ENCODE measurements at regions not wholly inside any gene's neighbourhood (a gene's known extent, or its start where the extent isn't known, plus 50 kb on each side); places are given as distances from the start of the nearest gene placed in this dataset.

DNA sequence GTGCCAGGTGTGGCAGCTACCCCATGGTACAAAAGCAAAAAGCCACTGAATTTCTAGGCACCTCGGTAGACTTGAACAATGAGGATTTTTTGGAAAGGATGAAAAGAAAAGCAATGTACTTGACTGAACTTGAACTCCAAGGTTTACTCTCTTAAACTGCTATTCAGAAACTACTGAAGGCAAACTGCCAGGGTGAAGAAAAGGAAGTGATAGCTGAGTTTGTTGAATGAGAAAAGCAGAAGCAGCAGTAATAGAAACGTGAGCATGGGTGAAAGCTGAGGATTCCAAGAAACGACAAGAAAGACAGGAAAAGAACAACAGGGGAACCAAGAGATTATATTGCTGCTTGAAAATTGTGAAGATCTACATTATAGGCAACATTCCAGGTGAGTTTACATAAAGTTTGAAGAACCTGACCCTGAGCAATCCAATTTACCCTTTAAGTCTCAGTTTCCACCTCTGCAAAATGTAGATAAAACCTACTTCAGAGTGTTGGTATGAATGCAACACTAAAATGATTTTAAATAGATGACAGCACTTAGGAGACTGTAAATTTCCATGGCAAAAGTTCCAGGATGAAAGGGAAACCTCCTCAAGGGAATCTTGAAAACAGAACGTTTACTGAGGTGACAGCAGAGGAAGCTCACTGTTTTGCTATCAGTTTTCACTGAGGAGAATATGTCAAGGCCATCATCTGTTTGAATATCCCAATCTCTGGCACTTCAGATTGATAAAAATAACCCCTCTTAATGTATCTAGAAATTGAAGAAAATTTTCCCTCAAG, 245.8 kb downstream of the SPATA31D1 start:
- TF ChIP-seq, protein P1, sequence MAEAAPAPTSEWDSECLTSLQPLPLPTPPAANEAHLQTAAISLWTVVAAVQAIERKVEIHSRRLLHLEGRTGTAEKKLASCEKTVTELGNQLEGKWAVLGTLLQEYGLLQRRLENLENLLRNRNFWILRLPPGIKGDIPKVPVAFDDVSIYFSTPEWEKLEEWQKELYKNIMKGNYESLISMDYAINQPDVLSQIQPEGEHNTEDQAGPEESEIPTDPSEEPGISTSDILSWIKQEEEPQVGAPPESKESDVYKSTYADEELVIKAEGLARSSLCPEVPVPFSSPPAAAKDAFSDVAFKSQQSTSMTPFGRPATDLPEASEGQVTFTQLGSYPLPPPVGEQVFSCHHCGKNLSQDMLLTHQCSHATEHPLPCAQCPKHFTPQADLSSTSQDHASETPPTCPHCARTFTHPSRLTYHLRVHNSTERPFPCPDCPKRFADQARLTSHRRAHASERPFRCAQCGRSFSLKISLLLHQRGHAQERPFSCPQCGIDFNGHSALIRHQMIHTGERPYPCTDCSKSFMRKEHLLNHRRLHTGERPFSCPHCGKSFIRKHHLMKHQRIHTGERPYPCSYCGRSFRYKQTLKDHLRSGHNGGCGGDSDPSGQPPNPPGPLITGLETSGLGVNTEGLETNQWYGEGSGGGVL (tag by site-specific recombination; IDR thresholded peaks at IDR 0.05), result no peak
- TF ChIP-seq CTCF (tag by site-specific recombination; IDR thresholded peaks at IDR 0.05), result no peak
- no peak for TF ChIP-seq TSHZ1 (tag by site-specific recombination; IDR thresholded peaks at IDR 0.05; ENCODE audit: borderline replicate concordance)
- TF ChIP-seq TRIM28 (IDR thresholded peaks at IDR 0.05; ENCODE audit: borderline replicate concordance, low read length), result no peak
- no peak for TF ChIP-seq FEZF1 (tag by site-specific recombination; IDR thresholded peaks at IDR 0.05)
